Lower leg skin (tissue), 3 donors: ENCODE measurements at regions not wholly inside any gene's neighbourhood (a gene's known extent, or its start where the extent isn't known, plus 50 kb on each side); places are given as distances from the start of the nearest gene placed in this dataset.

Source experiments
- CTCF ChIP-seq, 3 donors: fragments of 450-650 bp; IDR thresholded peaks; one replicate each; pipeline ENCODE4 v1.5.1; 2016; ENCODE audit warnings: antibody characterized with exemption in 3 of 3, mild to moderate bottlenecking in 3 of 3, moderate library complexity in 2 of 3
- POLR2A ChIP-seq, 2 donors: fragments of 450-650 bp; IDR thresholded peaks; one replicate each; pipeline ENCODE4 v1.6.1; 2016 to 2017; ENCODE audit warnings: antibody characterized with exemption in 2 of 2, mild to moderate bottlenecking in 1 of 2, moderate library complexity in 1 of 2

- TF ChIP-seq CTCF (IDR thresholded peaks at IDR 0.05) (no peak), POLR2A (IDR thresholded peaks at IDR 0.05) (no peak)
Measured at GRCh38 chr1:38185913-38186312, 139.3 kb upstream of the POU3F1 start.
